Mesenchymal stem cell (in vitro differentiated cells and primary cell): ENCODE measurements at regions not wholly inside any gene's neighbourhood (a gene's known extent, or its start where the extent isn't known, plus 50 kb on each side); places are given as distances from the start of the nearest gene placed in this dataset.

Experiments used
- DNase-seq: peaks from one replicate; pipeline ENCODE4 v3.0.0-alpha.2; 2013
- H2AFZ ChIP-seq: one replicate; pipeline ENCODE4 v1.6.1; 2013; ENCODE audit warnings: low read depth, mild to moderate bottlenecking, control low read depth, inconsistent platforms, low read length, moderate library complexity
- H2AK5ac ChIP-seq: 2 replicates; pipeline ENCODE4 v1.6.1; 2013; ENCODE audit warnings: low read length, moderate library complexity, mild to moderate bottlenecking, inconsistent platforms; ENCODE audit not compliant: severe bottlenecking
- H2BK120ac ChIP-seq: one replicate; pipeline ENCODE4 v1.6.1; 2013; ENCODE audit warnings: low read depth, mild to moderate bottlenecking, inconsistent platforms, low read length, moderate library complexity
- H2BK12ac ChIP-seq, 2 experiments: one replicate each; pipeline ENCODE4 v1.6.1; 2013; ENCODE audit warnings: inconsistent platforms in 2 of 2, low read length in 2 of 2, mild to moderate bottlenecking in 2 of 2, moderate library complexity in 2 of 2, control low read depth in 1 of 2
- H2BK15ac ChIP-seq: one replicate; pipeline ENCODE4 v1.6.1; 2013; ENCODE audit warnings: mild to moderate bottlenecking, low read depth, inconsistent platforms; ENCODE audit not compliant: poor library complexity, severe bottlenecking
- H2BK5ac ChIP-seq: 2 replicates; pipeline ENCODE4 v1.6.1; 2013; ENCODE audit warnings: low read depth, mild to moderate bottlenecking, low read length, control low read depth, inconsistent platforms; ENCODE audit not compliant: poor library complexity, severe bottlenecking
- H3K14ac ChIP-seq, 2 experiments: one replicate each; pipeline ENCODE4 v1.6.1; 2013; ENCODE audit warnings: inconsistent platforms in 2 of 2, low read length in 2 of 2, control low read depth in 1 of 2, mild to moderate bottlenecking in 1 of 2, moderate library complexity in 1 of 2
- H3K18ac ChIP-seq, 2 experiments: one replicate each; pipeline ENCODE4 v1.6.1; 2013; ENCODE audit warnings: inconsistent platforms in 2 of 2, low read length in 2 of 2, control low read depth in 1 of 2, low read depth in 1 of 2, mild to moderate bottlenecking in 1 of 2
- H3K23ac ChIP-seq, 2 experiments: one replicate each; pipeline ENCODE4 v1.6.1; 2013; ENCODE audit warnings: inconsistent platforms in 2 of 2, low read length in 2 of 2, mild to moderate bottlenecking in 2 of 2, moderate library complexity in 2 of 2, control low read depth in 1 of 2
- H3K27ac ChIP-seq: 2 replicates; pipeline ENCODE4 v1.5.1; 2013; ENCODE audit warnings: mild to moderate bottlenecking, moderate library complexity, low read length, control low read depth, inconsistent platforms; ENCODE audit not compliant: poor library complexity, severe bottlenecking
- H3K27me3 ChIP-seq, 2 experiments: 2 replicates each; pipeline versions ENCODE4 v1.6.1 to v1.7.0; 2013; ENCODE audit warnings: low read length in 2 of 2, mild to moderate bottlenecking in 2 of 2, moderate library complexity in 2 of 2, control low read depth in 1 of 2, inconsistent platforms in 1 of 2; ENCODE audit not compliant: control insufficient read depth in 1 of 2, insufficient read depth in 1 of 2
- H3K36me3 ChIP-seq, 2 experiments: 2 replicates each; pipeline versions ENCODE4 v1.6.1 to v1.7.0; 2013; ENCODE audit warnings: low read length in 2 of 2, control low read depth in 1 of 2, inconsistent platforms in 1 of 2, low read depth in 1 of 2, mild to moderate bottlenecking in 1 of 2; ENCODE audit not compliant: insufficient read depth in 2 of 2, control insufficient read depth in 1 of 2
- H3K4ac ChIP-seq, 2 experiments: one replicate each; pipeline ENCODE4 v1.6.1; 2013; ENCODE audit warnings: inconsistent platforms in 2 of 2, low read length in 2 of 2, mild to moderate bottlenecking in 2 of 2, moderate library complexity in 2 of 2, control low read depth in 1 of 2, low read depth in 1 of 2
- H3K4me1 ChIP-seq: 2 replicates; pipeline ENCODE4 v1.6.1; 2013; ENCODE audit warnings: low read depth, low read length, control low read depth; ENCODE audit not compliant: control insufficient read depth, insufficient read depth
- H3K4me2 ChIP-seq: 2 replicates; pipeline ENCODE4 v1.6.1; 2013; ENCODE audit warnings: low read length, mild to moderate bottlenecking, inconsistent platforms; ENCODE audit not compliant: poor library complexity, severe bottlenecking
- H3K4me3 ChIP-seq, 2 experiments: 2 replicates each; pipeline versions ENCODE4 v1.5.1 to v1.7.0; 2013; ENCODE audit warnings: low read length in 2 of 2, mild to moderate bottlenecking in 2 of 2, control low read depth in 1 of 2, low read depth in 1 of 2; ENCODE audit not compliant: insufficient read depth in 1 of 2
- H3K79me1 ChIP-seq: replicated peaks from 2 replicates; pipeline ENCODE4 v1.6.1; 2013; ENCODE audit warnings: mild to moderate bottlenecking, control low read depth, low read length, inconsistent platforms; ENCODE audit not compliant: poor library complexity, severe bottlenecking
- H3K9ac ChIP-seq: 2 replicates; pipeline ENCODE4 v1.7.0; 2013; ENCODE audit warnings: mild to moderate bottlenecking, low read length, moderate library complexity
- H3K9me3 ChIP-seq: 2 replicates; pipeline ENCODE4 v1.7.0; 2013; ENCODE audit warnings: mild to moderate bottlenecking, low read length; ENCODE audit not compliant: control insufficient read depth
- H4K8ac ChIP-seq: one replicate; pipeline ENCODE4 v1.6.1; 2013; ENCODE audit warnings: inconsistent platforms, mild to moderate bottlenecking, low read length, moderate library complexity
- H4K91ac ChIP-seq: one replicate; pipeline ENCODE4 v1.6.1; 2013; ENCODE audit warnings: mild to moderate bottlenecking, low read length, inconsistent platforms
- WGBS: methylation state at CpG from one replicate; pipeline ENCODE4 v1.1.7; 2013; ENCODE audit warnings: mixed read lengths; 5-methylcytosine and 5-hydroxymethylcytosine counted together

DNA sequence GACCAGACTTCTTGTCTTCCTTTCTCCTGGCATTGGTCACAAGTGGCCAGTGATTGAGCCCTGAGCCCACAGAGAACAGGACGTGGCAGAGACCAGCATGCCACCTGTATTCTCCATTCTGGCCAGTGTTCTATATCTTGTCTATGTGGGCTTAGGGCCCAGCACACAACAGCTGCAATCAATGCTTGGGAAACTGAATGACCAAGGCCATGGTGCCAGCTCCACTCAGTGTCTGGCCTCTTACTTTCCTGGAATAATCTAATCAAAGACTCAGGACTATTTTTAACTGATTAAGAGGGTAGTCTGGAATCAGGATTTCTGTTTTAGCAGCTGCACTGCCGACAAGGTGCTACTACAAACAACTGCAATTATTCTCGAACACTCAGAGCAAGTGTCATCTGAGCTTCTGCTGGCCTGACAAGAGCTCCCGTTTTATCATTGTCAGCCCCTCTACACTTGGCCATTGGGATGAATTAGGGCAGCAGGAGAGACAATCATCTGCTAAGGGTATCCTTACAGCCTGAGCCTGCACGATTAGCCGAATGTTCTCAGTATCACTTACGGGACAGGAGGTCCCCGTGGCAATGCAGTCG is 74.4 kb upstream of the GRIK3 start:
- no peak overlapping the region for H2BK15ac ChIP-seq
- no peak overlapping the region for H3K23ac ChIP-seq
- H3K27me3 ChIP-seq = peaks cover 0 to 3% of the 10 kb centered on the region in 2 experiments
- no peak overlapping the region for H3K4ac ChIP-seq
- no peak overlapping the region for H2AK5ac ChIP-seq
- 77% methylated on average over 9 of the region's 9 CpGs for WGBS
- no peaks in the 10 kb centered on the region for H3K4me1 ChIP-seq
- no peak overlapping the region for H3K9ac ChIP-seq
- H3K79me1 ChIP-seq = no peaks in the 10 kb centered on the region
- DNase-seq = no peak
- H3K9me3 ChIP-seq = no peaks in the 10 kb centered on the region
- no peaks in the 10 kb centered on the region for H3K36me3 ChIP-seq
- H3K18ac ChIP-seq = no peak overlapping the region
- H4K91ac ChIP-seq = no peak overlapping the region
- H3K14ac ChIP-seq = no peak overlapping the region
- no peak overlapping the region for H2BK5ac ChIP-seq
- no peak overlapping the region for H3K4me3 ChIP-seq
- H4K8ac ChIP-seq = no peak overlapping the region
- no peak overlapping the region for H3K27ac ChIP-seq
- H2BK12ac ChIP-seq = no peak overlapping the region
- no peak overlapping the region for H3K4me2 ChIP-seq
- no peak overlapping the region for H2AFZ ChIP-seq
- no peak overlapping the region for H2BK120ac ChIP-seq

DNA sequence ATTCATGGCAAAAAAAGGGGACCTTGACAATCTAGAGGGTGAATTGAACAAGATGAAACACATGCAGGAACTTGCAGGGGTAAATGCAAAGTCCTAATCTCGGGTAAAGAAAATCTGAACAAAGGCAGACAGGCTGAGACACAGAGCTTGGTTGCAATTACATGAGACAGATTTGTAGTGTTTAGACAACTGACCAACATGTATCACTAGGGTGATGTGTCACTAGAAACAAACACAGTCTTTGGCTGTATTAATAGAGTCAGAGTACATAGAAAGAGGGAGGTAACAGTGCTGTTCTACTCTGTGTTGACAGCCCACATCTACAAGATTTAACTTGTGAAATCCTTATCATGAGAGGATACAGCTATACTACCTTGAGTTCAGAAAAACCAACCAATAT is 78.1 kb upstream of the GRIK3 start:
- H3K9ac ChIP-seq = no peak overlapping the region
- H2AK5ac ChIP-seq = no peak overlapping the region
- no peak for DNase-seq
- no peak overlapping the region for H4K91ac ChIP-seq
- no peak overlapping the region for H3K4me2 ChIP-seq
- H3K79me1 ChIP-seq = no peaks in the 10 kb centered on the region
- H3K14ac ChIP-seq = no peak overlapping the region
- H3K36me3 ChIP-seq = no peaks in the 10 kb centered on the region
- H3K4ac ChIP-seq = no peak overlapping the region
- peaks cover 0 to 3% of the 10 kb centered on the region in 2 experiments for H3K27me3 ChIP-seq
- H3K23ac ChIP-seq = no peak overlapping the region
- no peak overlapping the region for H2BK15ac ChIP-seq
- no peak overlapping the region for H2BK5ac ChIP-seq
- no peaks in the 10 kb centered on the region for H3K4me1 ChIP-seq
- no peak overlapping the region for H3K4me3 ChIP-seq
- H3K27ac ChIP-seq = no peak overlapping the region
- no peak overlapping the region for H4K8ac ChIP-seq
- no peaks in the 10 kb centered on the region for H3K9me3 ChIP-seq
- no peak overlapping the region for H2BK120ac ChIP-seq
- WGBS = 41% methylated on average over 1 of the region's 1 CpG
- H3K18ac ChIP-seq = no peak overlapping the region
- no peak overlapping the region for H2AFZ ChIP-seq
- H2BK12ac ChIP-seq = no peak overlapping the region

DNA sequence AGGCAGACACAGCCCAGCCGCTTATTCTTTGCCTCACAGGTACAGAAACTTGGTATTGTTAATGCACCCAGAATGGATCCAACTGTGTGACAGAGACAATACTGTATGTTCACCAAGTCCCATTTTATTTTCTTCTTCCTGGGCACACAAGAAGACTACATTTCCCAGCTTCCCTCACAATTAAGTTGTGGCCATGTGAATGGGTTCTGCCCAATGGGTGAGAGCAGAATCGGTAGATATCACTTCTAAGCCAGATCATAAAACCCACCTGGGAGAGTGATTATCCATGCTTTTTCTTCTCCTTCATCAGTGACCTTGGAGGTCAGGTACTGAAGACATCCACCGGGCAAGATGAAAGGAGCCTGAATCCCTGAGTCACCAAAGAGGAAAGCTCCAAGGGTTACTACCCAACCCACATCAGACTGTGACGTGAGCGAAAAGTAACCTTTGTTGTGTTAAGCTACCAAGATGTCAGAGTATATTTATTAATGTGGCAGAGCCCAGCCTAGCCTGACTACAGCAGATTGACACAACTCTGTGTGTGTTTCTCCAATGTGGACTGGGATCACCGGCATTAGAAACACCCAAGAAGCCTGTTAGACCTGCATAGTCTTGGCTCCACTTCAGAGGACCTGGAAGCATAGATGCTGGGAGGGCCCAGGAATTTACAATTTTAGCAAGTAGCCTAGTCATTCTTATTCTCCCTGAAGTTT is 79.1 kb upstream of the GRIK3 start:
- Histone ChIP-seq H2BK120ac (no peak overlapping the region), H2AFZ (no peak overlapping the region)
- WGBS = 94% methylated on average over 6 of the region's 6 CpGs

DNA sequence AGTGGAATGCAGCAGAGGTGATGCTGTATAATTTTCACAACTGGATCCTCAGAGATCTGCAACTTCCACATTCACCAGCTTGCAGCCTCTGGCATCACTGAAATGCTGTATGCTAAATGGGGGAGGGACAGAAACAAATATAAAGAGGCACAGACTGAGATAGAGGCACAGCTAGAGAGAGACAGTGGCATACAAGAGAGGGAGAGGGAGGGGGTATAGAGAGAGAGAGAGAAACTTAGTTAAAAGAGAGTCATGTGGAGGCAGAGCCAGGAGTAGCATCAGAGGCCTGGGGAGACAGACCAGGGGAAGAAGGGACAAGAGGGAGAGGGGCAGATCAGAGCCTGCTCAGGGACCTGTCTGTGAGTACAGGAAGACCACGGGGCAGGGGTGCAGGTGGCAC is 84.5 kb upstream of the GRIK3 start:
- H3K27me3 ChIP-seq = no peaks in the 10 kb centered on the region
- DNase-seq = no peak
- H3K4me2 ChIP-seq = no peak overlapping the region
- H3K9me3 ChIP-seq = no peaks in the 10 kb centered on the region
- no peaks in the 10 kb centered on the region for H3K4me1 ChIP-seq
- no peak overlapping the region for H2BK15ac ChIP-seq
- H4K91ac ChIP-seq = no peak overlapping the region
- no peak overlapping the region for H2AK5ac ChIP-seq
- 18% methylated on average over 1 of the region's 1 CpG for WGBS
- H2BK5ac ChIP-seq = no peak overlapping the region
- H3K4ac ChIP-seq = no peak overlapping the region
- H3K79me1 ChIP-seq = no peaks in the 10 kb centered on the region
- H2BK120ac ChIP-seq = no peak overlapping the region
- no peaks in the 10 kb centered on the region for H3K36me3 ChIP-seq
- no peak overlapping the region for H2BK12ac ChIP-seq
- no peak overlapping the region for H3K4me3 ChIP-seq
- no peak overlapping the region for H3K14ac ChIP-seq
- H3K23ac ChIP-seq = no peak overlapping the region
- H3K18ac ChIP-seq = no peak overlapping the region
- no peak overlapping the region for H4K8ac ChIP-seq
- H3K9ac ChIP-seq = no peak overlapping the region
- H3K27ac ChIP-seq = no peak overlapping the region
- H2AFZ ChIP-seq = no peak overlapping the region

More for the DNA sequence above, 79.1 kb upstream of the GRIK3 start:
- Histone ChIP-seq H2BK15ac (no peak overlapping the region), H3K79me1 (no peaks in the 10 kb centered on the region), H2BK5ac (no peak overlapping the region), H3K9me3 (no peaks in the 10 kb centered on the region), H2BK12ac (no peak overlapping the region), H3K4me1 (no peaks in the 10 kb centered on the region), H3K27ac (no peak overlapping the region), H3K9ac (no peak overlapping the region), H3K14ac (no peak overlapping the region), H2AK5ac (no peak overlapping the region), H3K4ac (no peak overlapping the region), H3K18ac (no peak overlapping the region), H3K23ac (no peak overlapping the region), H4K91ac (no peak overlapping the region), H3K36me3 (no peaks in the 10 kb centered on the region), H4K8ac (no peak overlapping the region), H3K4me2 (no peak overlapping the region), H3K4me3 (no peak overlapping the region), H3K27me3 (peaks cover 0 to under 1% of the 10 kb centered on the region in 2 experiments)
- DNase-seq = no peak
